AG09319 (cell line): ENCODE measurements at regions not wholly inside any gene's neighbourhood (a gene's known extent, or its start where the extent isn't known, plus 50 kb on each side); places are given as distances from the start of the nearest gene placed in this dataset.

Experiments
- DNase-seq: peaks from one replicate; pipeline ENCODE4 v3.0.0-alpha.2; 2010; ENCODE audit warnings: low read depth; ENCODE audit errors: extremely low read depth
- CTCF ChIP-seq: IDR thresholded peaks from 2 replicates; pipeline ENCODE4 v1.5.1; 2011; ENCODE audit warnings: low read depth, mild to moderate bottlenecking, inconsistent platforms, low read length, moderate library complexity

GRCh38 chr5:136731241-136731900 lies 366.0 kb upstream of the TRPC7 start:
- no peak for TF ChIP-seq CTCF
- DNase-seq: no peak

- DNase-seq: no peak
- no peak for TF ChIP-seq CTCF
Measured at GRCh38 chr5:136730426-136730825, 365.1 kb upstream of the TRPC7 start.

- no peak for DNase-seq
- TF ChIP-seq CTCF: no peak
Measured at GRCh38 chr5:136729901-136730355, 364.6 kb upstream of the TRPC7 start.

- no peak for TF ChIP-seq CTCF
- DNase-seq: no peak
Measured at GRCh38 chr5:136726506-136726905, 361.2 kb upstream of the TRPC7 start.

- TF ChIP-seq CTCF: no peak
- DNase-seq: no peak
Measured at GRCh38 chr5:136724161-136724560, 358.8 kb upstream of the TRPC7 start.

GRCh38 chr5:136722581-136722980 lies 357.2 kb upstream of the TRPC7 start:
- TF ChIP-seq CTCF: no peak
- no peak for DNase-seq

GRCh38 chr5:136722086-136722485 lies 356.7 kb upstream of the TRPC7 start:
- no peak for TF ChIP-seq CTCF
- DNase-seq: no peak
